Loucy (cell line): ENCODE measurements at regions not wholly inside any gene's neighbourhood (a gene's known extent, or its start where the extent isn't known, plus 50 kb on each side); places are given as distances from the start of the nearest gene placed in this dataset.

ENCODE experiments used
- H2AFZ ChIP-seq: fragments of 200-600 bp; sonication (generic); 2 replicates; pipeline ENCODE4 v1.6.0; 2016; ENCODE audit warnings: antibody characterized with exemption, mild to moderate bottlenecking, low read length, moderate library complexity
- H3F3A ChIP-seq: fragments of 200-600 bp; 2 replicates; pipeline ENCODE4 v1.6.0; 2016; ENCODE audit warnings: antibody characterized with exemption, low read depth, mild to moderate bottlenecking
- H3K27me3 ChIP-seq: fragments of 200-600 bp; sonication (generic); 2 replicates; pipeline ENCODE4 v1.6.1; 2014; ENCODE audit warnings: low read length, mild to moderate bottlenecking; ENCODE audit not compliant: insufficient read depth, poor library complexity, severe bottlenecking
- H3K36me3 ChIP-seq: fragments of 200-600 bp; sonication (generic); 2 replicates; pipeline ENCODE4 v1.6.1; 2016; ENCODE audit warnings: low read length; ENCODE audit not compliant: insufficient read depth
- H3K4me1 ChIP-seq: fragments of 200-600 bp; sonication (generic); 2 replicates; pipeline ENCODE4 v1.5.1; 2014; ENCODE audit warnings: low read length, mild to moderate bottlenecking; ENCODE audit not compliant: insufficient read depth, poor library complexity, severe bottlenecking
- H3K4me2 ChIP-seq: fragments of 200-600 bp; sonication (generic); 2 replicates; pipeline ENCODE4 v1.6.0; 2014; ENCODE audit warnings: antibody characterized with exemption, low read length, low read depth, mild to moderate bottlenecking; ENCODE audit not compliant: poor library complexity, severe bottlenecking
- H3K4me3 ChIP-seq: fragments of 200-600 bp; sonication (generic); 2 replicates; pipeline ENCODE4 v1.5.1; 2014; ENCODE audit warnings: low read length, mild to moderate bottlenecking, mixed read lengths; ENCODE audit not compliant: poor library complexity, severe bottlenecking
- H3K79me2 ChIP-seq: fragments of 200-600 bp; sonication (generic); 2 replicates; pipeline ENCODE4 v1.6.1; 2014; ENCODE audit warnings: low read length; ENCODE audit not compliant: insufficient read depth
- H3K9ac ChIP-seq: fragments of 200-600 bp; sonication (generic); 2 replicates; pipeline ENCODE4 v1.6.0; 2014; ENCODE audit warnings: mild to moderate bottlenecking, low read depth, low read length, moderate library complexity; ENCODE audit not compliant: poor library complexity, severe bottlenecking
- H3K9me2 ChIP-seq: fragments of 200-600 bp; sonication (generic); replicated peaks from 2 replicates; pipeline ENCODE4 v1.6.1; 2016; ENCODE audit warnings: low read depth, low read length, mixed read lengths
- H3K9me3 ChIP-seq: fragments of 200-600 bp; sonication (generic); 2 replicates; pipeline ENCODE4 v1.6.1; 2014; ENCODE audit warnings: mild to moderate bottlenecking, antibody characterized with exemption, low read length, low read depth; ENCODE audit not compliant: insufficient read depth
- H4K20me1 ChIP-seq: fragments of 200-600 bp; sonication (generic); 2 replicates; pipeline ENCODE4 v1.6.0; 2014; ENCODE audit warnings: antibody characterized with exemption, low read length, mild to moderate bottlenecking; ENCODE audit not compliant: insufficient read depth, poor library complexity, severe bottlenecking
- EZH2phosphoT487 ChIP-seq: fragments of 200-600 bp; IDR thresholded peaks from 2 replicates; pipeline ENCODE4 v1.6.1; 2018; ENCODE audit warnings: antibody characterized with exemption, mild to moderate bottlenecking, moderate library complexity, borderline replicate concordance
- TF ChIP-seq, protein P1 (sequence below): fragments of 200-600 bp; sonication (generic); conservative IDR thresholded peaks from 2 replicates; pipeline ENCODE4 v1.5.1; 2014; ENCODE audit warnings: mild to moderate bottlenecking, antibody characterized with exemption, low read length

DNA sequence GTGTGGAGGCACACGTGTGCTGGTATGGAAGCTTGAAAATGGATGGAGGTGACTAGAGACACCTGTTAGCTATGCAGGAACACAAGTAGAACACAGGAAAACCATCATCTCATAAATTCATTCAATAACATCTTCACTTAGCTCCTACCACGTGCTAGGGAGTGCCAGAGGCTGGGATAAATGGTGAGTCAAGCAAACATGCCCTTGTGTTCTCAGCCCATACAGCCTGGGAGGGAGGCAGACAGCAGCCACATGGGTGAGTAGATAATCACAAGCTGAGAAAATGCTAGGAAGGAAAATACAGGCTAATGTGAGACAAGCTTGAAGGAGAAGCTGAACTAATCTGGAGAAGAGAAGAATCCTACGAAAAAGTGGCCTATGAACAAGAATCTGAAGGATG is 468.0 kb upstream of the ZMIZ1 start:
- peaks cover 3% of the 10 kb centered on the region for H3K4me1 ChIP-seq
- no peaks in the 10 kb centered on the region for H4K20me1 ChIP-seq
- H3K27me3 ChIP-seq = no peaks in the 10 kb centered on the region
- H3K9me3 ChIP-seq = no peaks in the 10 kb centered on the region
- no peak overlapping the region for H2AFZ ChIP-seq
- no peak overlapping the region for H3K4me3 ChIP-seq
- no peaks in the 10 kb centered on the region for H3K79me2 ChIP-seq
- H3K4me2 ChIP-seq = no peak overlapping the region
- no peak for TF ChIP-seq EZH2phosphoT487
- TF ChIP-seq, protein P1, sequence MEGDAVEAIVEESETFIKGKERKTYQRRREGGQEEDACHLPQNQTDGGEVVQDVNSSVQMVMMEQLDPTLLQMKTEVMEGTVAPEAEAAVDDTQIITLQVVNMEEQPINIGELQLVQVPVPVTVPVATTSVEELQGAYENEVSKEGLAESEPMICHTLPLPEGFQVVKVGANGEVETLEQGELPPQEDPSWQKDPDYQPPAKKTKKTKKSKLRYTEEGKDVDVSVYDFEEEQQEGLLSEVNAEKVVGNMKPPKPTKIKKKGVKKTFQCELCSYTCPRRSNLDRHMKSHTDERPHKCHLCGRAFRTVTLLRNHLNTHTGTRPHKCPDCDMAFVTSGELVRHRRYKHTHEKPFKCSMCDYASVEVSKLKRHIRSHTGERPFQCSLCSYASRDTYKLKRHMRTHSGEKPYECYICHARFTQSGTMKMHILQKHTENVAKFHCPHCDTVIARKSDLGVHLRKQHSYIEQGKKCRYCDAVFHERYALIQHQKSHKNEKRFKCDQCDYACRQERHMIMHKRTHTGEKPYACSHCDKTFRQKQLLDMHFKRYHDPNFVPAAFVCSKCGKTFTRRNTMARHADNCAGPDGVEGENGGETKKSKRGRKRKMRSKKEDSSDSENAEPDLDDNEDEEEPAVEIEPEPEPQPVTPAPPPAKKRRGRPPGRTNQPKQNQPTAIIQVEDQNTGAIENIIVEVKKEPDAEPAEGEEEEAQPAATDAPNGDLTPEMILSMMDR = no peak
- no peak overlapping the region for H3K9ac ChIP-seq
- no peaks in the 10 kb centered on the region for H3F3A ChIP-seq
- H3K36me3 ChIP-seq = no peaks in the 10 kb centered on the region
- no peaks in the 10 kb centered on the region for H3K9me2 ChIP-seq

DNA sequence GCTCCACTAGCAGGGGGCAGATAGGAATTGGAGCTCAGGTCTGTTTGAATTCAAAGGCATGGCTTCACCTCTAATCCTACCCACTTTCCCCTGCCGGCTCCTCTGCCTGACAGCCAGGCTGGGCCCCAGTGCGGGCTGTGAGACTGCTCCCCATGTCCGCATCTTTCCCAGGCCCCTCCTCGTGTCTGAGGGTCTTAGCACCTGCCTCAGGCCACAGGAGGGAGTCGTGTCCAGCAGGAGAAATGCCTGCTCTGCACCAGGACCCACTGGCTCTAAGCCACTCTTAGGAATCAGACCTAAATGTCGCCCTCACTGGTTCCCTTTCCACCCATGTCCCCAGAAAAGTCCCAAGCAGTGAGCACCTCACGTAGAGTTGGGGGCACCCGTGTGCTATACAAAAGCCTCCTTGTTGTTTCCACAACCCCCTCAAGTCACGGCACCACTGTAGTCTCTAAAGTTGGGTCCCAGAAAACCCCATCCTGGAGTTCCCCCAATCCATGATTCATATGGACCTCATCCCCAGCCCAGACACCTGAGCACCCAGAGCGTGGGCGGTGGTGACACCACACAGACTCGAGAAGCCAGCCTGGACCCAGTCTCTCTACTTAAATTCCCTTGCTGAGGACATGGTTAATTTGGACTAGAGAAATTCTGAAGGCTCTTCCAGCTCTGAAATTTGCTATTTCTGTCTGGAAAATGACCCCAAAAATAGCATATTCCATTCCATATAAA is 466.4 kb upstream of the ZMIZ1 start:
- Histone ChIP-seq H3K9me2 (no peaks in the 10 kb centered on the region), H2AFZ (no peak overlapping the region), H3K4me1 (peaks cover 3% of the 10 kb centered on the region), H4K20me1 (no peaks in the 10 kb centered on the region), H3K36me3 (no peaks in the 10 kb centered on the region), H3K27me3 (no peaks in the 10 kb centered on the region), H3F3A (no peaks in the 10 kb centered on the region), H3K9ac (no peak overlapping the region), H3K79me2 (no peaks in the 10 kb centered on the region), H3K4me3 (no peak overlapping the region), H3K9me3 (no peaks in the 10 kb centered on the region), H3K4me2 (no peak overlapping the region)
- no peak for TF ChIP-seq EZH2phosphoT487
- TF ChIP-seq, protein P1 = no peak

DNA sequence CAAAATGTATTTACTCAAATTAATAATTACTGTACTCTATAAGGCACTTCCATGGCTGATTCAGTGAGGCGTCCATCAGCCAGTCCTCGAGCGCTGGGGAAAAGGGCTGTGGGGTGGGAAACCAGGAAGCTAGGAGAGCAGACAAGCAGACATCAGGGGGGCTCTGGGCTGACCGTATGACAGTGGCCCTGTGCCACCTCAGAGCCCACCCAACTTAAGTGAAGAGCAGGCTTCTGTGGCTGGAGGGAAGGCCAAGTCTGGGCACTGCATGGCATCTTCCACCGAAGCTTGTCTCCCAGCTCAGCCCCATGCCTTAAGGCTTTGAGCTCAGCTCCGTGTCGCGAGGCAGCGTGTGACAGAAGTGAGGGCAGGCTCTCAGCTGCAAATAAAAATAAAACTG is 464.5 kb upstream of the ZMIZ1 start:
- no peaks in the 10 kb centered on the region for H3K27me3 ChIP-seq
- H2AFZ ChIP-seq = no peak overlapping the region
- no peak overlapping the region for H3K9ac ChIP-seq
- no peak overlapping the region for H3K4me2 ChIP-seq
- TF ChIP-seq EZH2phosphoT487 = no peak
- TF ChIP-seq, protein P1 = no peak
- no peak overlapping the region for H3K4me3 ChIP-seq
- peaks cover 8% of the 10 kb centered on the region for H3K9me3 ChIP-seq
- H3F3A ChIP-seq = no peaks in the 10 kb centered on the region
- no peaks in the 10 kb centered on the region for H3K36me3 ChIP-seq
- no peaks in the 10 kb centered on the region for H3K9me2 ChIP-seq
- no peaks in the 10 kb centered on the region for H3K79me2 ChIP-seq
- no peaks in the 10 kb centered on the region for H4K20me1 ChIP-seq
- H3K4me1 ChIP-seq = peaks cover 3% of the 10 kb centered on the region
